Keratinocyte (primary cell): ENCODE measurements at regions not wholly inside any gene's neighbourhood (a gene's known extent, or its start where the extent isn't known, plus 50 kb on each side); places are given as distances from the start of the nearest gene placed in this dataset.

ENCODE experiments used
- DNase-seq: peaks from one replicate; pipeline ENCODE4 v3.0.0-alpha.2; 2011; ENCODE audit warnings: low read depth, missing footprints, low spot score
- FAIRE-seq: peaks from 2 replicates; lab custom pipeline; 2011; peaks lifted over from hg19 to GRCh38; lab: Jason Lieb, UNC
- H2AFZ ChIP-seq: 2 replicates; pipeline ENCODE4 v1.6.0; 2012; ENCODE audit warnings: low read length, control low read depth, inconsistent platforms; ENCODE audit not compliant: control insufficient read depth
- H3K27ac ChIP-seq: 2 replicates; pipeline ENCODE4 v1.5.1; 2011; ENCODE audit warnings: low read length; ENCODE audit not compliant: control insufficient read depth, insufficient read depth
- H3K27me3 ChIP-seq: 3 replicates; pipeline ENCODE4 v1.6.0; 2011; ENCODE audit warnings: low read length; ENCODE audit not compliant: control insufficient read depth, insufficient read depth; ENCODE audit errors: extremely low read depth
- H3K36me3 ChIP-seq, 2 experiments: 2 replicates in 1 of 2; 3 replicates in 1 of 2; pipeline ENCODE4 v1.5.1; 2011; ENCODE audit warnings: low read length in 2 of 2, mild to moderate bottlenecking in 1 of 2; ENCODE audit not compliant: control insufficient read depth in 2 of 2, insufficient read depth in 2 of 2; ENCODE audit errors: extremely low read depth in 1 of 2
- H3K4me1 ChIP-seq: 3 replicates; pipeline ENCODE4 v1.5.1; 2011; ENCODE audit warnings: low read length; ENCODE audit not compliant: control insufficient read depth, insufficient read depth; ENCODE audit errors: extremely low read depth
- H3K4me2 ChIP-seq: 3 replicates; pipeline ENCODE4 v1.6.0; 2011; ENCODE audit warnings: low read depth, low read length; ENCODE audit not compliant: control insufficient read depth, insufficient read depth; ENCODE audit errors: extremely low read depth
- H3K4me3 ChIP-seq, 3 experiments: fragments of 200-600 bp in 1 of 3; sonication (generic) in 1 of 3; 2 replicates in 2 of 3; 3 replicates in 1 of 3; pipeline ENCODE4 v1.5.1; 2011 to 2016; ENCODE audit warnings: low read length in 3 of 3, mild to moderate bottlenecking in 3 of 3, control low read depth in 2 of 3, inconsistent platforms in 1 of 3, low read depth in 1 of 3, mixed read lengths in 1 of 3, mixed run types in 1 of 3, moderate library complexity in 1 of 3; ENCODE audit not compliant: control insufficient read depth in 2 of 3, insufficient read depth in 2 of 3; ENCODE audit errors: extremely low read depth in 1 of 3
- H3K79me2 ChIP-seq: 2 replicates; pipeline ENCODE4 v1.6.0; 2012; ENCODE audit warnings: low read length; ENCODE audit not compliant: control insufficient read depth, insufficient read depth
- H3K9ac ChIP-seq: 3 replicates; pipeline ENCODE4 v1.6.0; 2011; ENCODE audit warnings: low read length; ENCODE audit not compliant: control insufficient read depth, insufficient read depth; ENCODE audit errors: extremely low read depth
- H3K9me1 ChIP-seq: 3 replicates; pipeline ENCODE4 v1.6.0; 2011; ENCODE audit warnings: low read length; ENCODE audit not compliant: control insufficient read depth, insufficient read depth; ENCODE audit errors: extremely low read depth
- H3K9me3 ChIP-seq: 2 replicates; pipeline ENCODE4 v1.5.1; 2012; ENCODE audit warnings: low read depth, low read length; ENCODE audit not compliant: control insufficient read depth
- H4K20me1 ChIP-seq: 3 replicates; pipeline ENCODE4 v1.6.0; 2011; ENCODE audit warnings: low read length; ENCODE audit not compliant: control insufficient read depth, insufficient read depth; ENCODE audit errors: extremely low read depth
- EZH2 ChIP-seq: IDR thresholded peaks from one replicate; pipeline ENCODE4 v1.6.1; 2012; ENCODE audit warnings: inconsistent platforms, mild to moderate bottlenecking, low read length, moderate library complexity
- dilution Hi-C: fragments of 300-500 bp; cut with MboI; formaldehyde crosslinking; loops from one replicate; pipeline ENCODE4 v1.7.0; 2020; ENCODE audit warnings: low sequenced_read_pairs; ENCODE audit not compliant: extremely low pct_ligation_motif_present
- TF ChIP-seq, protein P1 (sequence below), 3 experiments: IDR thresholded peaks in 1 of 3; conservative IDR thresholded peaks in 1 of 3; optimal IDR thresholded peaks in 1 of 3; 2 replicates in 2 of 3; 3 replicates in 1 of 3; pipeline versions ENCODE3 to v1.5.1; 2011; ENCODE audit warnings: low read length in 3 of 3, mild to moderate bottlenecking in 3 of 3, moderate library complexity in 2 of 3, control low read depth in 1 of 3, inconsistent platforms in 1 of 3; ENCODE audit not compliant: insufficient read depth in 2 of 3; ENCODE audit errors: extremely low read depth in 1 of 3

- FAIRE-seq: no peak
- TF ChIP-seq, protein P1, sequence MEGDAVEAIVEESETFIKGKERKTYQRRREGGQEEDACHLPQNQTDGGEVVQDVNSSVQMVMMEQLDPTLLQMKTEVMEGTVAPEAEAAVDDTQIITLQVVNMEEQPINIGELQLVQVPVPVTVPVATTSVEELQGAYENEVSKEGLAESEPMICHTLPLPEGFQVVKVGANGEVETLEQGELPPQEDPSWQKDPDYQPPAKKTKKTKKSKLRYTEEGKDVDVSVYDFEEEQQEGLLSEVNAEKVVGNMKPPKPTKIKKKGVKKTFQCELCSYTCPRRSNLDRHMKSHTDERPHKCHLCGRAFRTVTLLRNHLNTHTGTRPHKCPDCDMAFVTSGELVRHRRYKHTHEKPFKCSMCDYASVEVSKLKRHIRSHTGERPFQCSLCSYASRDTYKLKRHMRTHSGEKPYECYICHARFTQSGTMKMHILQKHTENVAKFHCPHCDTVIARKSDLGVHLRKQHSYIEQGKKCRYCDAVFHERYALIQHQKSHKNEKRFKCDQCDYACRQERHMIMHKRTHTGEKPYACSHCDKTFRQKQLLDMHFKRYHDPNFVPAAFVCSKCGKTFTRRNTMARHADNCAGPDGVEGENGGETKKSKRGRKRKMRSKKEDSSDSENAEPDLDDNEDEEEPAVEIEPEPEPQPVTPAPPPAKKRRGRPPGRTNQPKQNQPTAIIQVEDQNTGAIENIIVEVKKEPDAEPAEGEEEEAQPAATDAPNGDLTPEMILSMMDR (optimal IDR thresholded peaks at IDR 0.05 in 1 of 3, IDR thresholded peaks at IDR 0.05 in 1 of 3, conservative IDR thresholded peaks at IDR 0.05 in 1 of 3; ENCODE audit: extremely low read depth in 1 of 3, insufficient read depth in 2 of 3, low read length in 3 of 3): no peak
- no peak for TF ChIP-seq EZH2
- H3K27me3 ChIP-seq: no peaks in the 10 kb centered on the region
- H3K9me3 ChIP-seq: peaks cover 3% of the 10 kb centered on the region
- no peaks in the 10 kb centered on the region for H3K79me2 ChIP-seq
- H3K27ac ChIP-seq: no peak overlapping the region
- no peaks in the 10 kb centered on the region for H4K20me1 ChIP-seq
- no peak for DNase-seq
- H3K36me3 ChIP-seq: no peaks in the 10 kb centered on the region
- H2AFZ ChIP-seq: no peak overlapping the region
- H3K4me3 ChIP-seq: no peak overlapping the region
- no peaks in the 10 kb centered on the region for H3K9me1 ChIP-seq
- dilution Hi-C loops: no loop called here
- H3K4me1 ChIP-seq: no peaks in the 10 kb centered on the region
- H3K9ac ChIP-seq: no peak overlapping the region
- H3K4me2 ChIP-seq: no peak overlapping the region
Measured at GRCh38 chr10:44473146-44473545, 88.2 kb upstream of the CXCL12 start.

- Histone ChIP-seq H3K4me2 (no peak overlapping the region), H3K27me3 (no peaks in the 10 kb centered on the region), H3K79me2 (no peaks in the 10 kb centered on the region), H3K27ac (no peak overlapping the region), H3K9ac (no peak overlapping the region), H2AFZ (no peak overlapping the region), H3K36me3 (no peaks in the 10 kb centered on the region), H3K4me1 (no peaks in the 10 kb centered on the region), H3K9me1 (no peaks in the 10 kb centered on the region), H3K4me3 (no peak overlapping the region), H4K20me1 (no peaks in the 10 kb centered on the region), H3K9me3 (peaks cover 3% of the 10 kb centered on the region)
- dilution Hi-C loops: no loop called here
- TF ChIP-seq EZH2: no peak
- TF ChIP-seq, protein P1 (optimal IDR thresholded peaks at IDR 0.05 in 1 of 3, IDR thresholded peaks at IDR 0.05 in 1 of 3, conservative IDR thresholded peaks at IDR 0.05 in 1 of 3; ENCODE audit: extremely low read depth in 1 of 3, insufficient read depth in 2 of 3, low read length in 3 of 3): no peak
- FAIRE-seq (no peak), DNase-seq (no peak)
Measured at GRCh38 chr10:44476409-44477045, 91.6 kb upstream of the CXCL12 start.
